Esophagus muscularis mucosa (tissue), 3 donors: ENCODE measurements at regions not wholly inside any gene's neighbourhood (a gene's known extent, or its start where the extent isn't known, plus 50 kb on each side); places are given as distances from the start of the nearest gene placed in this dataset.

Experiments used
- POLR2A ChIP-seq: fragments of 450-650 bp; IDR thresholded peaks from one replicate; pipeline ENCODE4 v1.6.1; 2017; ENCODE audit warnings: antibody characterized with exemption, moderate library complexity, mild to moderate bottlenecking, low read depth
- TF ChIP-seq, protein P1 (sequence below), 3 experiments: fragments of 200-600 bp in 2 of 3; fragments of 450-650 bp in 1 of 3; sonication (generic) in 2 of 3; IDR thresholded peaks; one replicate each; pipeline ENCODE4 v1.5.1; 2017 to 2019; ENCODE audit warnings: antibody characterized with exemption in 3 of 3, mild to moderate bottlenecking in 2 of 3, moderate library complexity in 1 of 3

DNA sequence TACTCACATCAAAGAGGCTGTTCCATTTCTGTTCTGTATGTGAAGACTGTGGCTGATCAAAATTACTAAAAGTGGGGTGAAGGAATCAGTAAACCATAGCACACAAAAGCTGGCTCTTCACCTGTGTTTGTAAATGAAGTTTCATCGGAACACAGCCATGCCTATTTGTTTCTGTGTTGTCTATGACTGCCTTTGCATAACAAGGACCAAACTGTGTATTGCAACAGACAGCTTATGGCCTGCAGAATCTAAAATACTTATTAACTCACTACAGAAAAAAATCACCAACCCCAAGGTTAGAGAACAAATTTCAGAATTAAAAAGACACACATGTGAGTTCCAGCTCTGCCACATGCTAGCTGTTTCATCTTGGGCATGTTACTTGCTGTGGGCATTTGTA is 163.9 kb downstream of the LYPLAL1 start:
- TF ChIP-seq, protein P1, sequence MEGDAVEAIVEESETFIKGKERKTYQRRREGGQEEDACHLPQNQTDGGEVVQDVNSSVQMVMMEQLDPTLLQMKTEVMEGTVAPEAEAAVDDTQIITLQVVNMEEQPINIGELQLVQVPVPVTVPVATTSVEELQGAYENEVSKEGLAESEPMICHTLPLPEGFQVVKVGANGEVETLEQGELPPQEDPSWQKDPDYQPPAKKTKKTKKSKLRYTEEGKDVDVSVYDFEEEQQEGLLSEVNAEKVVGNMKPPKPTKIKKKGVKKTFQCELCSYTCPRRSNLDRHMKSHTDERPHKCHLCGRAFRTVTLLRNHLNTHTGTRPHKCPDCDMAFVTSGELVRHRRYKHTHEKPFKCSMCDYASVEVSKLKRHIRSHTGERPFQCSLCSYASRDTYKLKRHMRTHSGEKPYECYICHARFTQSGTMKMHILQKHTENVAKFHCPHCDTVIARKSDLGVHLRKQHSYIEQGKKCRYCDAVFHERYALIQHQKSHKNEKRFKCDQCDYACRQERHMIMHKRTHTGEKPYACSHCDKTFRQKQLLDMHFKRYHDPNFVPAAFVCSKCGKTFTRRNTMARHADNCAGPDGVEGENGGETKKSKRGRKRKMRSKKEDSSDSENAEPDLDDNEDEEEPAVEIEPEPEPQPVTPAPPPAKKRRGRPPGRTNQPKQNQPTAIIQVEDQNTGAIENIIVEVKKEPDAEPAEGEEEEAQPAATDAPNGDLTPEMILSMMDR (IDR thresholded peaks at IDR 0.05), result no peak
- no peak for TF ChIP-seq POLR2A
